NT2/D1 (cell line): ENCODE measurements at regions not wholly inside any gene's neighbourhood (a gene's known extent, or its start where the extent isn't known, plus 50 kb on each side); places are given as distances from the start of the nearest gene placed in this dataset.

Source experiments
- DNase-seq: peaks from one replicate; pipeline ENCODE4 v3.0.0-alpha.2; 2011; ENCODE audit warnings: low read depth, low spot score
- H3K27me3 ChIP-seq: 2 replicates; pipeline ENCODE4 v1.6.0; 2011; ENCODE audit warnings: mild to moderate bottlenecking; ENCODE audit not compliant: insufficient read length, insufficient read depth
- H3K36me3 ChIP-seq: 2 replicates; pipeline ENCODE4 v1.6.1; 2011; ENCODE audit warnings: mild to moderate bottlenecking, low read length, mixed read lengths; ENCODE audit not compliant: insufficient read depth, insufficient read length
- H3K4me1 ChIP-seq: 2 replicates; pipeline ENCODE4 v1.5.1; 2011; ENCODE audit not compliant: insufficient read depth, insufficient read length
- H3K4me3 ChIP-seq: 2 replicates; pipeline ENCODE4 v1.5.1; 2011; ENCODE audit warnings: low read depth; ENCODE audit not compliant: insufficient read length
- H3K9ac ChIP-seq: 2 replicates; pipeline ENCODE4 v1.6.0; 2011; ENCODE audit warnings: low read depth; ENCODE audit not compliant: insufficient read length
- H3K9me3 ChIP-seq: 2 replicates; pipeline ENCODE4 v1.5.1; 2011; ENCODE audit warnings: mild to moderate bottlenecking, low read length; ENCODE audit not compliant: insufficient read depth
- SUZ12 ChIP-seq: IDR thresholded peaks from 2 replicates; pipeline ENCODE4 v1.6.1; 2011; ENCODE audit not compliant: insufficient read length, insufficient read depth; ENCODE audit errors: extremely low read depth
- YY1 ChIP-seq: IDR thresholded peaks from 2 replicates; pipeline ENCODE4 v1.6.1; 2011; ENCODE audit not compliant: insufficient read length, insufficient read depth
- ZNF274 ChIP-seq: IDR thresholded peaks from 2 replicates; pipeline ENCODE4 v1.6.1; 2011; ENCODE audit warnings: mild to moderate bottlenecking, low read depth, low read length

GRCh38 chr10:81514811-81515210 lies 360.2 kb upstream of the NRG3 start:
- Histone ChIP-seq H3K9ac (no peak overlapping the region), H3K9me3 (0 out of 2 replicates have a peak, but pooled peaks cover 6% of the 10 kb centered on the region), H3K4me3 (no peak overlapping the region), H3K36me3 (no peaks in the 10 kb centered on the region), H3K27me3 (no peaks in the 10 kb centered on the region), H3K4me1 (no peaks in the 10 kb centered on the region)
- TF ChIP-seq YY1 (no peak), SUZ12 (no peak), ZNF274 (no peak)
- no peak for DNase-seq

- no peak for DNase-seq
- Histone ChIP-seq H3K9me3 (no peaks in the 10 kb centered on the region), H3K4me3 (no peak overlapping the region), H3K36me3 (no peaks in the 10 kb centered on the region), H3K9ac (no peak overlapping the region), H3K27me3 (no peaks in the 10 kb centered on the region), H3K4me1 (no peaks in the 10 kb centered on the region)
- TF ChIP-seq YY1 (no peak), SUZ12 (no peak), ZNF274 (no peak)
These were observed 354.3 kb upstream of the NRG3 start for GRCh38 chr10:81520688-81521087.

DNA sequence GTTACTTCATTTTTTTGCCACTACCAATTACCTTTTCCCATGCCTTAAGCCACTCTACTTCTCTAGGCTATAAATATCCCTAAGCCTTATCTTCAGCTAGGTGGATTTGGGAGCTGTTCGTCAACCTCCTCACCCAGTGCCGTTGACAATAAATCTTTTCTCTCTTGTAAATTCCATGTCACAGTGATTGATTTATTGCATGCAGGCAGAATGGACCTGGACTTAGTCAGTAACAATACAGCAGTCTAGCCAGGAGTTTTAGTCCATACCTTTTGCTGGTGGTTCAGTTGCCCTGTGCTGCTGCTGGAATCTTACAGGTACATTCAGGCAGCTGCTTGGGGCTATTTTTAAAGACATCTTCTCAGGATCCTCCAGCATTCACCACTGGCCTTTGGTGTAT lies 350.5 kb upstream of the NRG3 start:
- no peak overlapping the region for H3K4me3 ChIP-seq
- H3K27me3 ChIP-seq, result no peaks in the 10 kb centered on the region
- H3K9ac ChIP-seq, result no peak overlapping the region
- no peaks in the 10 kb centered on the region for H3K4me1 ChIP-seq
- TF ChIP-seq ZNF274 (no peak), YY1 (no peak), SUZ12 (no peak)
- H3K36me3 ChIP-seq, result no peaks in the 10 kb centered on the region
- DNase-seq, result no peak
- peaks cover 15% of the 10 kb centered on the region; the same call in 1 of the 2 replicates for H3K9me3 ChIP-seq

DNA sequence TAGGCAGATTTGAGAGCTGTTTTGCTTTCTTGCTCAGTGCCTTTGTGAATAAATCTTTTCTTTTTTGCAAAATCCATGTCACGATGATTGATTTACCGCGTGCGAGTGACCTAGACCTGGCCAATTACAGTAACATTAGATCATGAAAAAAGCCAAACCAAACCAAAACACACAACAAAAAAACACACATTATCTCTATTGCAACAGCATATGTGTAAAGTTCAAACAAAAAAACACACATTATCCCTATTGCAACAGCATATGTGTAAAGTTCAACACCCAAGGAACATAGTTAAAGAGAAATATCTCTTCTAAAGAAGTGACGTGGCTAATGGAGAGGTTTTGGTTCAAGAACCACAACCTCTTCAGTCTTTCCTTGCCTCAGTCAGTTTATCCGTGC lies 342.6 kb upstream of the NRG3 start:
- H3K27me3 ChIP-seq, result no peaks in the 10 kb centered on the region
- no peak overlapping the region for H3K4me3 ChIP-seq
- no peaks in the 10 kb centered on the region for H3K36me3 ChIP-seq
- H3K9me3 ChIP-seq, result peaks cover 6% of the 10 kb centered on the region; the same call in 1 of the 2 replicates
- DNase-seq, result no peak
- no peaks in the 10 kb centered on the region for H3K4me1 ChIP-seq
- H3K9ac ChIP-seq, result no peak overlapping the region
- no peak for TF ChIP-seq SUZ12
- TF ChIP-seq YY1, result no peak
- no peak for TF ChIP-seq ZNF274

DNA sequence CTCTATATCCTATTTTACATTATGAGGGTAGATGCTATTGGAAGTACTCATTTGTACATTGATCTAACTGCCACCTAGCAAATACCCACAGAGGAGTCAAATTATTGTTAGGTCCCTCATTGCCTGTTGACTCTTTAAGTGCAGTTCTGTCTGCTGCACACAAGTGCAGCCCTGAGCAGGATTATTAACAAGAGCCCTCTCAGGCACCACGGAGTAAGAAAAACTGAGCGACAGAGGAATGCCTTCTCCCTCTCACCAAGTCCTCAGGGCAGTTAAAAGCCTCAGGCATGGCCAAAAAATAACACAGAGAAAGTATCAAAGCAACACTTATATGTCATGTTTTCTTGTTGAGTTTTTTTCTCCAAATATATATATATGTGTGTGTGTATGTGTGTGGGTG lies 340.0 kb upstream of the NRG3 start:
- no peak for DNase-seq
- Histone ChIP-seq H3K4me1 (no peaks in the 10 kb centered on the region), H3K9ac (no peak overlapping the region), H3K9me3 (no peaks in the 10 kb centered on the region), H3K27me3 (no peaks in the 10 kb centered on the region), H3K4me3 (no peak overlapping the region), H3K36me3 (no peaks in the 10 kb centered on the region)
- no peak for TF ChIP-seq ZNF274
- TF ChIP-seq SUZ12, result no peak

DNA sequence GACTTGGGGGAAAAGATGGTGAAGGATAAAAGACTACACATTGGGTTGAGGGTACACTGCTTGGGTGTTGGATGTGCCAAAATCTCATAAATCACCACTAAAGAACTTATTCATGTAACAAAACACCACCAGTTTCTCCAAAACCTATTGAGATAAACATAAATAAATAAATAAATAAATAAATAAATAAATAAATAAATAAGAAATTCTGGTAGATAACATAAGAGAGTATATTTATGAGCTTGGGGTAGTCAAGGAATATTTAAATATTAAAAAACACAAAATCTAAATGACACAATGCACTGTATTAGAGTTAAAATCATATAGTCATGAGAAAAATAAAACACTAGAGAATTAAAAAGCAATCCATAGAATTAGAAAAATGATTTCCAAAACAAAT lies 333.5 kb upstream of the NRG3 start:
- H3K36me3 ChIP-seq, result no peaks in the 10 kb centered on the region
- no peaks in the 10 kb centered on the region for H3K9me3 ChIP-seq
- H3K27me3 ChIP-seq, result no peaks in the 10 kb centered on the region
- no peak for DNase-seq
- H3K4me1 ChIP-seq, result no peaks in the 10 kb centered on the region
- H3K4me3 ChIP-seq, result no peak overlapping the region
- H3K9ac ChIP-seq, result no peak overlapping the region
- TF ChIP-seq SUZ12, result no peak

DNA sequence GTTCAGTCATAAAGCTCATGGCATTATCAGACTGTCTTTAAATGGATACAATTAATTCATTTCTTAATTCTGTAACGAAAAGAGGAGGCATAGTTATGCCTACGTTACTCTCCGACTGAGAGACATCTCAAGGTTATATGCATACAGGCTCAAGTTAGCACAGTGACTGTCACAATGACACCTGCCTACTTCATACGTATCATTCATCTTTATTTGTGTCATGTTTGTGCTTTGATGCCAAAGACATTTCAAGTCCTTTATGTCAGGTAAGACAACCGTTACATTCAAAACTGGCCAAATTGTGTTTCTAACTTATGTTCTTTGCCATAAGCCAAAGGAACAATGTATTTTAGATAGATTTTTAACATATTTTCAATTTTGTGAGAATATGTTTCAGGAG lies 328.8 kb upstream of the NRG3 start:
- no peak for DNase-seq
- no peak overlapping the region for H3K9ac ChIP-seq
- no peaks in the 10 kb centered on the region for H3K36me3 ChIP-seq
- H3K4me1 ChIP-seq, result no peaks in the 10 kb centered on the region
- TF ChIP-seq YY1 (no peak), ZNF274 (no peak), SUZ12 (no peak)
- no peak overlapping the region for H3K4me3 ChIP-seq
- no peaks in the 10 kb centered on the region for H3K27me3 ChIP-seq
- H3K9me3 ChIP-seq, result no peaks in the 10 kb centered on the region

DNA sequence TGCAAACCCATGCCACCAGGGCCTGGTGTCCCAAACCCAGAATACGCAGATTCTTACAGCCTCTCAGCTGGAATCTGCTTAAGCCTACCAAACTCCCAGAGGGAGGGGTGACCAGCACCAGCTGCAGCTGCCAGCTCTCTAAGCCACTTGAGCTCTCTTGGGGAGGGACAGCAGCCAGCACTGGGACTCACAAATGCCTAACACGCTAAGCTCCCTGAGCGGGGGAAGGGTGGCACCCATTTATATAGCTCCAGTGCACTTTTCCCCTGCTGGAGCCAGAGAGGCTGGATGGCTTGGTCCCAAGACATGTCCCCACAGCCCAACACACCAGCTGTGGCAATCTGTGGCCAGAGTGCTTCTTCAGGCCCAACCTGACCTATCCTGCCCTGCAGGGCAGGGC lies 326.8 kb upstream of the NRG3 start:
- TF ChIP-seq YY1 (no peak), ZNF274 (no peak), SUZ12 (no peak)
- H3K9me3 ChIP-seq, result no peaks in the 10 kb centered on the region
- no peak for DNase-seq
- no peaks in the 10 kb centered on the region for H3K4me1 ChIP-seq
- H3K9ac ChIP-seq, result no peak overlapping the region
- H3K27me3 ChIP-seq, result no peaks in the 10 kb centered on the region
- no peaks in the 10 kb centered on the region for H3K36me3 ChIP-seq
- no peak overlapping the region for H3K4me3 ChIP-seq
